ENCODE measurements at regions not wholly inside any gene's neighbourhood (a gene's known extent, or its start where the extent isn't known, plus 50 kb on each side); places are given as distances from the start of the nearest gene placed in this dataset.

- no peak for TF ChIP-seq POLR2AphosphoS5 (IDR thresholded peaks at IDR 0.05; ENCODE audit: borderline replicate concordance, low read depth, low read length)
- no peak for TF ChIP-seq EZH2 (IDR thresholded peaks at IDR 0.05)
Measured at GRCh38 chr6:86619428-86619827, 317.9 kb upstream of the HTR1E start.

All from SK-N-MC (cell line).